ENCODE measurements at regions not wholly inside any gene's neighbourhood (a gene's known extent, or its start where the extent isn't known, plus 50 kb on each side); places are given as distances from the start of the nearest gene placed in this dataset.
A peak's percentile ranks its signal among the peaks of the same experiment; 100 is the strongest.

DNA sequence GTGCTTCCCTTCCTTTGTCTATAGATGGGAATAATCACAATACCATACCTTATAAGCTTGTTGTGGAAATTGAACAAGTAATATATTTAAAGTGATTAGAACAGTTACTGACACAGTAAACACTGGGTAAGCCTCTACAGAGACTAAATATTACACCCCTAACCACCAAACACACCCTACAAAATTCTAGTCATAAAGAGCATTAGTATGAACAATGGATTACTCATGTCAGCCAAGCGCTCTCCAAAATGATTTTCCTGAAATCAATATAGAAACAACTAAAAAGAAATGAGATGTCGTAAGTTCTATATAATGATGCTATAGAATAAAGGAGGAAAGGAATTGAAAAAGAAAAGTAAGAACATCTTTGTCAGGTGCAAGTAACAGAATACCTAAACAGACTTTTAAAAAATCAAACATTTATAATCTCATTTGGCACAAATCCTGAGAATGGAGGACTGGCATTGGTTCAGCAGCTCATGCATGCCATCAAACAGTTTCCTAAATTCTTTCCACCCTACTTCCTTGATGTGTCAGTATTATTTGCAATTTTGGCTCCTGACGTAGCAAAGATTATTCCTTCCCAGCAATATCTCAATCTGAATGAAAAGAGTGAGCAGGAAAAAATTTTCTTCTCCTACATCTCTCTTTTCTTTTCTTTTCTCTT lies 118.0 kb downstream of the SINHCAF start:
- Histone ChIP-seq H3K4me3 (ENCODE audit: low read length in 2 of 2) (no peak overlapping the region), H3K27ac (ENCODE audit: low read depth, low read length) (no peak overlapping the region), H3K9me3 (ENCODE audit: control insufficient read depth in 1 of 2, low read length in 2 of 2) (no peaks in the 10 kb centered on the region), H3K36me3 (ENCODE audit: insufficient read depth, low read length) (no peaks in the 10 kb centered on the region), H3K27me3 (ENCODE audit: insufficient read depth, low read length) (no peaks in the 10 kb centered on the region), H3K4me1 (ENCODE audit: insufficient read depth, low read length) (no peaks in the 10 kb centered on the region)
- Mint-ChIP-seq H3K27ac (no peak overlapping the region), H3K36me3 (no peaks in the 10 kb centered on the region), H3K9me3 (no peaks in the 10 kb centered on the region), H3K4me1 (peaks cover 5 to 8% (median 7%) of the 10 kb centered on the region in 4 donors), H3K27me3 (peaks cover 10 to 17% of the 10 kb centered on the region in 2 donors), H3K4me3 (no peak overlapping the region)
- intact Hi-C loops (cut with micrococcal nuclease): no loop called here
- POLR2A ChIA-PET (ENCODE audit: partially characterized antibody): no interaction called here
- no peak for DNase-seq
- CTCF ChIA-PET (ENCODE audit: partially characterized antibody): interaction anchor here (1.6 to 2.6 kb wide), 2 partner anchors 28 to 64 kb away, joined by 3 to 8 read pairs; no protein-coding TSS in a partner anchor

DNA sequence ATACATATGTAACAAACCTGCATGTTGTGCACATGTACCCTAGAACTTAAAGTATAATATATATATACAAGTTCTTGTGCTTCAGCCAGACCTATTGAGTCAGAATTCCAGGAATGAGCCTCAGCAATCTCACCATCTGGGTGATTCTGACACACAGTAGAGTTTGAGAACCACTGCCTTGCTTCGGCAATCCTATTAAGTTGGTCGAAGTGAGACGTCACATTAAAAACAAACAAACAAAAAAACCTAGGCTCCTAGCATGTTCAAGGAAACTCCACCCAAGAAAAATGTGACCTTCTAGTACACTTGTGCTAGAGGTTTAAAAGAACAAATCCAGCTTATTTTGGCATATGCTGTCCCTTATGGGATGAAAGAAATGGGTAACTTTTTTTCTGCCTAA lies 115.8 kb downstream of the SINHCAF start:
- H3K27ac Mint-ChIP-seq: no peak overlapping the region
- H3K4me3 ChIP-seq (ENCODE audit: low read length in 2 of 2): no peak overlapping the region
- no peak overlapping the region for H3K4me3 Mint-ChIP-seq
- H3K9me3 ChIP-seq (ENCODE audit: control insufficient read depth in 1 of 2, low read length in 2 of 2): no peaks in the 10 kb centered on the region
- H3K36me3 Mint-ChIP-seq: no peaks in the 10 kb centered on the region
- H3K4me1 Mint-ChIP-seq: peaks cover under 1 to 1% (median under 1%) of the 10 kb centered on the region in 4 donors
- H3K4me1 ChIP-seq (ENCODE audit: insufficient read depth, low read length): no peaks in the 10 kb centered on the region
- no peaks in the 10 kb centered on the region for H3K9me3 Mint-ChIP-seq
- no peaks in the 10 kb centered on the region for H3K36me3 ChIP-seq (ENCODE audit: insufficient read depth, low read length)
- CTCF ChIA-PET (ENCODE audit: partially characterized antibody): no interaction called here
- H3K27me3 ChIP-seq (ENCODE audit: insufficient read depth, low read length): no peaks in the 10 kb centered on the region
- H3K27ac ChIP-seq (ENCODE audit: low read depth, low read length): no peak overlapping the region
- peaks cover 4 to 6% of the 10 kb centered on the region in 2 donors for H3K27me3 Mint-ChIP-seq
- POLR2A ChIA-PET (ENCODE audit: partially characterized antibody): no interaction called here
- DNase-seq: no peak
- intact Hi-C loops (cut with micrococcal nuclease): no loop called here

DNA sequence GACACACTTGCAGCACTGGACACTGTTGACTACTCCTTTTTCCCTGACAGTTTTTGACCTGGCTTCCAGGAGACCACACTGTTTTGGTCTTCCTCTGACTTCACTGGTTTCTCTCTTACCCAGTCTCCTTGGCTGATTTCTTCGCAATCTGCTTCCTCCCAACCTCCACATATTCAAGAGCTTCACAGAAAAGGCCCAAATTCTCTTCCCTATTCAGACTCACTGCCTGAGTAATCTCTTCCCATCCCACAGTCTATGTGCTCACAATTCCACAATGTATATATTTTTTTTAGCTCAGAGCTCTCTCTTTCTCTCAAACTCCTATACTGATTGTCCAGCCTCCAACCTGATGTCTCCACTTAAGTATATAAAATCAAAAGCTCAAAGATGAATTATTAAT lies 115.4 kb downstream of the SINHCAF start:
- Histone ChIP-seq H3K9me3 (ENCODE audit: control insufficient read depth in 1 of 2, low read length in 2 of 2) (no peaks in the 10 kb centered on the region), H3K27ac (ENCODE audit: low read depth, low read length) (no peak overlapping the region)
- CTCF ChIA-PET (ENCODE audit: partially characterized antibody): no interaction called here

DNA sequence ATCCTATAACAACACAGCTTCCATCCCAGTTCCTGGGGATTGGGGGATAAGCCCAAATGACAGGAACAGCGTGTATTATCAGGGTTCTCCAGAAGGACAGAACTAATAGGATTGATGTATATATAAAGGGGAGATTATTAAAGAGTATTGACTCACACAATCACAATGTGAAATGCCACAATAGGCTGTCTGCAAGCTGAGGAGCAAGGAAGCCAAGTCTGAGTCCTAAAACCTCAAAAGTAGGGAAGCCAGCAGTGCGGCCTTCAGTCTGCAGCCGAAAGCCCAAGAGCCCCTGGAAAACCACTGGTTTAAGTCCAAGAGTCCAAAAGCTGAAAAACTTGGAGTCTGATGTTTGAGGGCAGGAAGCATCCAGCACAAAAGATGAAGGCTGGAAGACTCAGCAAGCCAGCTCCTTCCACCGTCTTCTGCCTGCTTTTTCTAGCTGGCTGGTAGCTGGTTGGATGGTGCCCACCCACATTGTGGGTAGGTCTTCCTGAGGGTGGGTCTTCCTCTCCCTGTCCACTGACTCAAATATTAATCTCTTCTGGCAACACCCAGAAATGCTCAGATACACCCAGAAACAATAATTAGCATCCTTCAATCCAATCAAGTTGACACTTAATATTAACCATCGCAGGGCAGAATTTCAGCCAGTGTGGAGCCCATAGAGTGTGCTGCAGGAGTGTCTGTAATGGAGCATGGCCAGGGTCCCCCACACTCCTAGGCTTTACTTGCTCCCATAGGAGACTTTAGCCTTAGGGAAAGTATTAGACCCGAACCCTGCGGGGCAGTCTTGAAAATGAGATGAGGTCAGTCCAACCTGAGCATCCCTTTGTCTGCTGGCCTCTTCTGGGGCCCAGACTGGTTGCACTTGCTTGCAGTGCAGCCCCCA lies 111.1 kb downstream of the SINHCAF start:
- Mint-ChIP-seq H3K27ac (no peak overlapping the region), H3K4me3 (no peak overlapping the region), H3K4me1 (no peaks in the 10 kb centered on the region), H3K27me3 (peaks cover 12 to 23% of the 10 kb centered on the region in 2 donors), H3K9me3 (no peaks in the 10 kb centered on the region), H3K36me3 (no peaks in the 10 kb centered on the region)
- ChIA-PET POLR2A (ENCODE audit: partially characterized antibody) (no interaction called here), CTCF (ENCODE audit: partially characterized antibody) (interaction anchor here (1.3 kb wide), 1 partner anchor 24 kb away, joined by 3 read pairs; no protein-coding TSS in a partner anchor)
- Histone ChIP-seq H3K27me3 (ENCODE audit: insufficient read depth, low read length) (no peaks in the 10 kb centered on the region), H3K4me3 (ENCODE audit: low read length in 2 of 2) (no peak overlapping the region), H3K9me3 (ENCODE audit: control insufficient read depth in 1 of 2, low read length in 2 of 2) (no peaks in the 10 kb centered on the region), H3K27ac (ENCODE audit: low read depth, low read length) (no peak overlapping the region), H3K4me1 (ENCODE audit: insufficient read depth, low read length) (no peaks in the 10 kb centered on the region), H3K36me3 (ENCODE audit: insufficient read depth, low read length) (no peaks in the 10 kb centered on the region)
- DNase-seq: no peak
- intact Hi-C loops (cut with micrococcal nuclease): no loop called here

More for the DNA sequence above, 115.4 kb downstream of the SINHCAF start:
- Mint-ChIP-seq H3K27me3 (peaks cover 5 to 7% of the 10 kb centered on the region in 2 donors), H3K4me1 (no peaks in the 10 kb centered on the region), H3K27ac (peak overlapping the region in 1 of 7 donors; percentile 19), H3K9me3 (no peaks in the 10 kb centered on the region), H3K4me3 (no peak overlapping the region), H3K36me3 (no peaks in the 10 kb centered on the region)
- Histone ChIP-seq H3K27me3 (ENCODE audit: insufficient read depth, low read length) (no peaks in the 10 kb centered on the region), H3K4me1 (ENCODE audit: insufficient read depth, low read length) (no peaks in the 10 kb centered on the region), H3K36me3 (ENCODE audit: insufficient read depth, low read length) (no peaks in the 10 kb centered on the region), H3K4me3 (ENCODE audit: low read length in 2 of 2) (no peak overlapping the region)
- no peak for DNase-seq
- intact Hi-C loops (cut with micrococcal nuclease): no loop called here
- POLR2A ChIA-PET (ENCODE audit: partially characterized antibody): no interaction called here

DNA sequence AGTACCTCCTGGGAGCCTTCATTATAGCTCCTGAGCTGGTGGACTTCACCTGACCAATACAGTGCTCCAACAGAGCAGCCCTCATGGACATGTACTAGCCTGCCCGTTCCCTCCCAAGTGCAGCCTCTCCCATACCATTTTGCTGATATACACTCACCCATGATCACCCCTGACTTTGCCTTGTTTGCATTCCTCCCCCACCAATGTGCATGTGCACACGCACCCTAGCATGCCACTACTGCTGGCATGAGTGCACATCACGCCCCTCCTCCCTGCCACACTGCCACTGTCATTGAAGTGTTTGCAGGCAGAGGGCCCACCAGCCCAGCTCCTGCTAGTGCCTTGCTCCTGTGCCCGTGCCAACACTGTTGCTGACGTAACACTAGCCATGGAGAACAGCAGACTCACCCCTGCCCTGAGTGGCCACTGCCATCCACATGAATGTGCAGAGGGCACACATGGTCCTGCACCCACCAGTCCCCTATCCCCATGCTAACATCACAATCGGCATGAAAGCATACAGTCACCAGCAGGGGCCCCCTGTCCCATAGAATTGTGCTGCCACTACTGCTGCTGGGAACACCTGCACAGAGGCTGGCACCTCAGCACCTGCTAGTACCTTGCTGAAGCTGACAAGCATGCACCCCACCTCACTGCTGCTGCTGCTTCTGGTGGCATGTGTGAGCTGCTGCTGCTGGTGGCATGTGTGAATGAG lies 110.3 kb downstream of the SINHCAF start:
- Mint-ChIP-seq H3K27me3 (peaks cover 12 to 27% of the 10 kb centered on the region in 2 donors), H3K9me3 (no peaks in the 10 kb centered on the region), H3K4me1 (no peaks in the 10 kb centered on the region), H3K27ac (no peak overlapping the region), H3K4me3 (no peak overlapping the region), H3K36me3 (no peaks in the 10 kb centered on the region)
- intact Hi-C loops (cut with micrococcal nuclease): no loop called here
- H3K27me3 ChIP-seq (ENCODE audit: insufficient read depth, low read length): no peaks in the 10 kb centered on the region
- no peak for DNase-seq
- H3K4me1 ChIP-seq (ENCODE audit: insufficient read depth, low read length): no peaks in the 10 kb centered on the region
- no peaks in the 10 kb centered on the region for H3K36me3 ChIP-seq (ENCODE audit: insufficient read depth, low read length)
- H3K9me3 ChIP-seq (ENCODE audit: control insufficient read depth in 1 of 2, low read length in 2 of 2): no peaks in the 10 kb centered on the region
- H3K27ac ChIP-seq (ENCODE audit: low read depth, low read length): no peak overlapping the region
- POLR2A ChIA-PET (ENCODE audit: partially characterized antibody): no interaction called here
- CTCF ChIA-PET (ENCODE audit: partially characterized antibody): no interaction called here
- H3K4me3 ChIP-seq (ENCODE audit: low read length in 2 of 2): no peak overlapping the region

DNA sequence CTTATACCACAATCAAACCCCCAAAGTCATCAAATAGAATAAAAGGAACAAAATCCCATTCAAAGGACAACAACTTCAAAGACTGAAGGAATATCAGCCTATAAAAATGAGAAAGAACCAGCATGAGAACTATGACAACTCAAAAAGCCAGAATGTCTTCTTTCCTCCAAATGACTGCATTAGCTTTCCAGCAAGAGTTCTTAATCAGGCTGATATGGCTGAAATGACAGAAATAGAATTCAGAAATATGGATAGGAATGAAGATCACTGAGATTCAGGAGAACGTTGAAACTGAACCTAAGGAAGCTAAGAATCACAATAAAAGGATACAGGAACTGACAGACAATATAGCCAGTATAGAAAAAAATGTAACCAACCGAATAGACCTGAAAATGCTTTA lies 109.5 kb downstream of the SINHCAF start:
- intact Hi-C loops (cut with micrococcal nuclease): no loop called here
- Mint-ChIP-seq H3K4me3 (no peak overlapping the region), H3K36me3 (no peaks in the 10 kb centered on the region), H3K27ac (no peak overlapping the region), H3K27me3 (peaks cover 12 to 27% of the 10 kb centered on the region in 2 donors), H3K9me3 (no peaks in the 10 kb centered on the region), H3K4me1 (no peaks in the 10 kb centered on the region)
- Histone ChIP-seq H3K9me3 (ENCODE audit: control insufficient read depth in 1 of 2, low read length in 2 of 2) (no peaks in the 10 kb centered on the region), H3K27ac (ENCODE audit: low read depth, low read length) (no peak overlapping the region), H3K36me3 (ENCODE audit: insufficient read depth, low read length) (no peaks in the 10 kb centered on the region), H3K4me3 (ENCODE audit: low read length in 2 of 2) (no peak overlapping the region), H3K4me1 (ENCODE audit: insufficient read depth, low read length) (no peaks in the 10 kb centered on the region), H3K27me3 (ENCODE audit: insufficient read depth, low read length) (no peaks in the 10 kb centered on the region)
- ChIA-PET CTCF (ENCODE audit: partially characterized antibody) (no interaction called here), POLR2A (ENCODE audit: partially characterized antibody) (no interaction called here)
- no peak for DNase-seq
